SK-N-SH (cell line): ENCODE measurements at regions not wholly inside any gene's neighbourhood (a gene's known extent, or its start where the extent isn't known, plus 50 kb on each side); places are given as distances from the start of the nearest gene placed in this dataset.

ENCODE experiments used
- CTCF ChIA-PET: fragments of 300-600, 350-600 bp; formaldehyde crosslinking; extraction: SDS; loops from one replicate; lab custom pipeline; 2021; lab: Yijun Ruan, JAX
- POLR2A ChIA-PET: fragments of 350-600 bp; sonication (Branson Sonifier 250); formaldehyde crosslinking; extraction: SDS; loops from one replicate; lab custom pipeline; 2020; ENCODE audit warnings: antibody characterized with exemption, inconsistent platforms; lab: Yijun Ruan, JAX
- DNase-seq: peaks from one replicate; pipeline ENCODE4 v3.0.0; 2012
- H2AFZ ChIP-seq: fragments of 200-600 bp; sonication (generic); 2 replicates; pipeline ENCODE4 v1.8.1; 2016; ENCODE audit warnings: antibody characterized with exemption, mild to moderate bottlenecking, low read depth
- H3F3A ChIP-seq: fragments of 200-600 bp; sonication (generic); replicated peaks from 2 replicates; pipeline ENCODE3; 2016; ENCODE audit warnings: antibody characterized with exemption, mild to moderate bottlenecking; ENCODE audit not compliant: insufficient read depth
- H3K27ac ChIP-seq, 2 experiments: fragments of 200-500 bp in 1 of 2; fragments of 200-600 bp in 1 of 2; sonication (Bioruptor generic) in 1 of 2; sonication (generic), shearing (Covaris generic) in 1 of 2; 2 replicates each; pipeline versions ENCODE4 v1.5.1 to v1.6.1; 2014 to 2016; ENCODE audit warnings: low read depth in 2 of 2, inconsistent platforms in 1 of 2, low read length in 1 of 2, mild to moderate bottlenecking in 1 of 2, mixed read lengths in 1 of 2
- H3K27me3 ChIP-seq: fragments of 200-600 bp; sonication (generic), shearing (Covaris generic); 2 replicates; pipeline ENCODE4 v1.6.1; 2016; ENCODE audit warnings: mixed run types; ENCODE audit not compliant: insufficient read depth
- H3K36me3 ChIP-seq, 2 experiments: fragments of 200-500 bp in 1 of 2; fragments of 200-600 bp in 1 of 2; sonication (Bioruptor generic) in 1 of 2; sonication (generic) in 1 of 2; replicated peaks in 1 of 2; 2 replicates each; pipeline versions ENCODE3 to v1.5.1; 2014 to 2016; ENCODE audit warnings: low read length in 1 of 2, mild to moderate bottlenecking in 1 of 2; ENCODE audit not compliant: insufficient read depth in 2 of 2, control insufficient read depth in 1 of 2
- H3K4me1 ChIP-seq, 2 experiments: fragments of 200-500 bp in 1 of 2; fragments of 200-600 bp in 1 of 2; sonication (Bioruptor generic) in 1 of 2; sonication (generic), shearing (Covaris generic) in 1 of 2; 2 replicates each; pipeline versions ENCODE4 v1.5.1 to v1.6.1; 2014 to 2016; ENCODE audit warnings: low read depth in 1 of 2, low read length in 1 of 2, mixed run types in 1 of 2; ENCODE audit not compliant: insufficient read depth in 2 of 2, control insufficient read depth in 1 of 2
- H3K4me2 ChIP-seq: fragments of 200-600 bp; sonication (generic), shearing (Covaris generic); 2 replicates; pipeline ENCODE4 v1.6.1; 2017; ENCODE audit warnings: mixed run types
- H3K4me3 ChIP-seq, 2 experiments: fragments of 200-500 bp in 1 of 2; fragments of 200-600 bp in 1 of 2; sonication (Bioruptor generic) in 1 of 2; sonication (generic), shearing (Covaris generic) in 1 of 2; 2 replicates each; pipeline versions ENCODE4 v1.5.1 to v1.8.1; 2014 to 2016; ENCODE audit warnings: low read depth in 2 of 2, inconsistent platforms in 1 of 2, low read length in 1 of 2, mild to moderate bottlenecking in 1 of 2, mixed read lengths in 1 of 2, moderate library complexity in 1 of 2
- H3K79me2 ChIP-seq: fragments of 200-600 bp; sonication (generic); 2 replicates; pipeline ENCODE4 v1.8.1; 2017; ENCODE audit warnings: mild to moderate bottlenecking; ENCODE audit not compliant: insufficient read depth
- H3K9ac ChIP-seq: fragments of 200-600 bp; sonication (generic); 2 replicates; pipeline ENCODE4 v1.6.1; 2017; ENCODE audit warnings: mixed run types
- H3K9me2 ChIP-seq: fragments of 200-600 bp; sonication (generic); 2 replicates; pipeline ENCODE4 v1.6.1; 2017; ENCODE audit warnings: mixed run types
- H3K9me3 ChIP-seq: fragments of 200-600 bp; sonication (generic); 2 replicates; pipeline ENCODE4 v1.6.1; 2017; ENCODE audit warnings: mixed run types, mild to moderate bottlenecking, moderate library complexity
- H4K20me1 ChIP-seq: fragments of 200-600 bp; sonication (generic); 2 replicates; pipeline ENCODE4 v1.6.1; 2017; ENCODE audit warnings: mild to moderate bottlenecking, mixed run types; ENCODE audit not compliant: insufficient read depth
- ELF1 ChIP-seq: IDR thresholded peaks from 2 replicates; pipeline ENCODE4 v1.4.0; 2012
- EP300 ChIP-seq, 2 experiments: IDR thresholded peaks; 2 replicates each; pipeline versions ENCODE4 v1.4.0 to v1.6.1; 2012; ENCODE audit warnings: borderline replicate concordance in 1 of 2, low read depth in 1 of 2, low read length in 1 of 2
- EZH2phosphoT487 ChIP-seq: fragments of 200-600 bp; sonication (generic); IDR thresholded peaks from 2 replicates; pipeline ENCODE4 v1.6.1; 2017; ENCODE audit warnings: low read depth, mixed run types, mild to moderate bottlenecking, antibody characterized with exemption, moderate library complexity, borderline replicate concordance
- FOSL2 ChIP-seq: IDR thresholded peaks from 2 replicates; pipeline ENCODE4 v1.4.0; 2012; ENCODE audit warnings: low read depth, mild to moderate bottlenecking, moderate library complexity, borderline replicate concordance
- FOXM1 ChIP-seq: IDR thresholded peaks from 2 replicates; pipeline ENCODE4 v1.4.0; 2012; ENCODE audit warnings: low read depth, mild to moderate bottlenecking
- GABPA ChIP-seq: IDR thresholded peaks from 2 replicates; pipeline ENCODE4 v1.4.0; 2012; ENCODE audit warnings: low read depth, mild to moderate bottlenecking
- GATA2 ChIP-seq: sonication (generic); formaldehyde crosslinking; IDR thresholded peaks from 2 replicates; pipeline ENCODE4 v1.5.0; 2020; ENCODE audit warnings: mild to moderate bottlenecking, missing genetic modification reagents
- JUND ChIP-seq: IDR thresholded peaks from 2 replicates; pipeline ENCODE4 v1.4.0; 2012
- MXI1 ChIP-seq: IDR thresholded peaks from 2 replicates; pipeline ENCODE4 v1.6.1; 2012; ENCODE audit warnings: mild to moderate bottlenecking, low read depth, low read length, improper control_type of control experiment
- NRF1 ChIP-seq: IDR thresholded peaks from 2 replicates; pipeline ENCODE4 v1.6.1; 2012; ENCODE audit warnings: low read depth, mild to moderate bottlenecking, low read length
- RAD21 ChIP-seq: IDR thresholded peaks from 2 replicates; pipeline ENCODE4 v1.6.1; 2012; ENCODE audit warnings: mild to moderate bottlenecking, low read length
- RCOR1 ChIP-seq: fragments of 150-350 bp; IDR thresholded peaks from 2 replicates; pipeline ENCODE4 v1.6.1; 2017; ENCODE audit warnings: antibody characterized with exemption, low read length
- RFX5 ChIP-seq: IDR thresholded peaks from 2 replicates; pipeline ENCODE4 v1.6.1; 2012; ENCODE audit warnings: mild to moderate bottlenecking, improper control_type of control experiment, low read length
- RXRA ChIP-seq: IDR thresholded peaks from 2 replicates; pipeline ENCODE4 v1.4.0; 2012; ENCODE audit warnings: low read depth, mild to moderate bottlenecking, borderline replicate concordance
- SIN3A ChIP-seq: IDR thresholded peaks from 2 replicates; pipeline ENCODE4 v1.6.1; 2012; ENCODE audit warnings: low read depth, mild to moderate bottlenecking, low read length, moderate library complexity, borderline replicate concordance
- SMC3 ChIP-seq: IDR thresholded peaks from 2 replicates; pipeline ENCODE4 v1.6.1; 2012; ENCODE audit warnings: low read depth, low read length, improper control_type of control experiment
- TCF12 ChIP-seq: IDR thresholded peaks from 2 replicates; pipeline ENCODE4 v1.4.0; 2012
- TEAD4 ChIP-seq: IDR thresholded peaks from 2 replicates; pipeline ENCODE4 v1.4.0; 2012; ENCODE audit warnings: mild to moderate bottlenecking, borderline replicate concordance; ENCODE audit not compliant: insufficient read depth
- USF2 ChIP-seq: fragments of 150-350 bp; IDR thresholded peaks from 2 replicates; pipeline ENCODE4 v1.6.1; 2017; ENCODE audit warnings: antibody characterized with exemption, low read length, low read depth, borderline replicate concordance
- YY1 ChIP-seq: IDR thresholded peaks from 2 replicates; pipeline ENCODE4 v1.4.0; 2012; ENCODE audit warnings: low read depth, mild to moderate bottlenecking
- WGBS: methylation state at CpG from one replicate; pipeline ENCODE4 v1.1.6; 2017; ENCODE audit warnings: low lambda C conversion rate; 5-methylcytosine and 5-hydroxymethylcytosine counted together
- TF ChIP-seq, protein P1 (sequence below): IDR thresholded peaks from 2 replicates; pipeline ENCODE4 v1.4.0; 2012; ENCODE audit warnings: low read depth, borderline replicate concordance
- TF ChIP-seq, protein P2 (sequence below): IDR thresholded peaks from 2 replicates; pipeline ENCODE4 v1.4.0; 2012; ENCODE audit warnings: low read depth, borderline replicate concordance
- TF ChIP-seq, protein P3 (sequence below): IDR thresholded peaks from 2 replicates; pipeline ENCODE4 v1.4.0; 2012; ENCODE audit warnings: low read depth

DNA sequence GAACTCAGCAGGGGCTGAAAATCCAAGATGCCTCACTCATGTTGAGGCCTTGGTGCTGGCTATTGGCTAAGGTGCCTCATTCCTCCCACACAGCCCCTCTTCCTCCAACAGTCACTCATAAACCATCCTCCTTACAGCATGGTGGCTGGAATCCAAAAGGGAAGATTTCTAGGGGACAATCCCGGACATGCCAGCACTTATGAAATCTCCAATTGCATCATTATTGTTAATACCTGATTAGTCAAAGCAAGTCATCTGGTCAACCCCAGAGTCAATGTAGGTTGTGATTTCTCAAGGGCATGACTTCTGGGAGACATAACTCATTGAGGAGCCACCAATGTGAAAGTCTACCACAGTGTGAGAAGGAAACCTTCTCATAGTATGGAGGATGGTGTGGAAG lies 506.6 kb upstream of the NOX3 start:
- Histone ChIP-seq H3K27ac (no peak overlapping the region), H4K20me1 (no peaks in the 10 kb centered on the region), H3K36me3 (no peaks in the 10 kb centered on the region), H3K4me1 (no peaks in the 10 kb centered on the region), H3F3A (no peaks in the 10 kb centered on the region), H2AFZ (no peak overlapping the region), H3K9ac (no peak overlapping the region), H3K27me3 (no peaks in the 10 kb centered on the region), H3K9me3 (no peaks in the 10 kb centered on the region), H3K79me2 (no peaks in the 10 kb centered on the region), H3K4me2 (no peak overlapping the region), H3K4me3 (no peak overlapping the region), H3K9me2 (no peaks in the 10 kb centered on the region)
- ChIA-PET POLR2A (no interaction called here), CTCF (interaction anchor here (2.2 kb wide), 1 partner anchor 18 kb away, joined by 5 read pairs; no protein-coding TSS in a partner anchor)
- DNase-seq = no peak
- no peak for TF ChIP-seq MXI1
- no peak for TF ChIP-seq RAD21
- TF ChIP-seq TEAD4 = no peak
- no peak for TF ChIP-seq SMC3
- no peak for TF ChIP-seq FOSL2
- no peak for TF ChIP-seq USF2
- no peak for TF ChIP-seq GABPA
- no peak for TF ChIP-seq RCOR1
- TF ChIP-seq YY1 = no peak
- no peak for TF ChIP-seq JUND
- TF ChIP-seq GATA2 (CRISPR knock-in tag) = no peak
- TF ChIP-seq NRF1 = no peak
- TF ChIP-seq ELF1 = no peak
- TF ChIP-seq EP300 (IDR thresholded peaks at IDR 0.05; ENCODE audit: borderline replicate concordance in 1 of 2, low read depth in 1 of 2, low read length in 1 of 2) = no peak
- TF ChIP-seq, protein P1, sequence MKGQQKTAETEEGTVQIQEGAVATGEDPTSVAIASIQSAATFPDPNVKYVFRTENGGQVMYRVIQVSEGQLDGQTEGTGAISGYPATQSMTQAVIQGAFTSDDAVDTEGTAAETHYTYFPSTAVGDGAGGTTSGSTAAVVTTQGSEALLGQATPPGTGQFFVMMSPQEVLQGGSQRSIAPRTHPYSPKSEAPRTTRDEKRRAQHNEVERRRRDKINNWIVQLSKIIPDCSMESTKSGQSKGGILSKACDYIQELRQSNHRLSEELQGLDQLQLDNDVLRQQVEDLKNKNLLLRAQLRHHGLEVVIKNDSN = no peak
- TF ChIP-seq RXRA = no peak
- 53% methylated on average over 1 of the region's 1 CpG for WGBS

GRCh38 chr6:155959898-155960495 lies 504.4 kb upstream of the NOX3 start:
- H3K9ac ChIP-seq = no peak overlapping the region
- no peak overlapping the region for H3K27ac ChIP-seq
- no peak for DNase-seq
- no peaks in the 10 kb centered on the region for H3F3A ChIP-seq
- no peak overlapping the region for H3K4me2 ChIP-seq
- no peak overlapping the region for H3K4me3 ChIP-seq
- TF ChIP-seq, protein P1 = no peak
- TF ChIP-seq MXI1 (no peak), TCF12 (no peak), EZH2phosphoT487 (no peak), SIN3A (no peak), USF2 (no peak), RFX5 (no peak), RXRA (no peak), FOXM1 (no peak)
- TF ChIP-seq, protein P2, sequence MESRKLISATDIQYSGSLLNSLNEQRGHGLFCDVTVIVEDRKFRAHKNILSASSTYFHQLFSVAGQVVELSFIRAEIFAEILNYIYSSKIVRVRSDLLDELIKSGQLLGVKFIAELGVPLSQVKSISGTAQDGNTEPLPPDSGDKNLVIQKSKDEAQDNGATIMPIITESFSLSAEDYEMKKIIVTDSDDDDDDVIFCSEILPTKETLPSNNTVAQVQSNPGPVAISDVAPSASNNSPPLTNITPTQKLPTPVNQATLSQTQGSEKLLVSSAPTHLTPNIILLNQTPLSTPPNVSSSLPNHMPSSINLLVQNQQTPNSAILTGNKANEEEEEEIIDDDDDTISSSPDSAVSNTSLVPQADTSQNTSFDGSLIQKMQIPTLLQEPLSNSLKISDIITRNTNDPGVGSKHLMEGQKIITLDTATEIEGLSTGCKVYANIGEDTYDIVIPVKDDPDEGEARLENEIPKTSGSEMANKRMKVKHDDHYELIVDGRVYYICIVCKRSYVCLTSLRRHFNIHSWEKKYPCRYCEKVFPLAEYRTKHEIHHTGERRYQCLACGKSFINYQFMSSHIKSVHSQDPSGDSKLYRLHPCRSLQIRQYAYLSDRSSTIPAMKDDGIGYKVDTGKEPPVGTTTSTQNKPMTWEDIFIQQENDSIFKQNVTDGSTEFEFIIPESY = no peak
- TF ChIP-seq, protein P3, sequence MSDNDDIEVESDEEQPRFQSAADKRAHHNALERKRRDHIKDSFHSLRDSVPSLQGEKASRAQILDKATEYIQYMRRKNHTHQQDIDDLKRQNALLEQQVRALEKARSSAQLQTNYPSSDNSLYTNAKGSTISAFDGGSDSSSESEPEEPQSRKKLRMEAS = no peak
- H2AFZ ChIP-seq = no peak overlapping the region
- no peaks in the 10 kb centered on the region for H3K27me3 ChIP-seq
- no peaks in the 10 kb centered on the region for H3K79me2 ChIP-seq
- no peaks in the 10 kb centered on the region for H4K20me1 ChIP-seq
- no peaks in the 10 kb centered on the region for H3K9me2 ChIP-seq
- ChIA-PET POLR2A (no interaction called here), CTCF (no interaction called here)
- H3K9me3 ChIP-seq = no peaks in the 10 kb centered on the region
- H3K36me3 ChIP-seq = no peaks in the 10 kb centered on the region
- H3K4me1 ChIP-seq = no peaks in the 10 kb centered on the region
- WGBS = 73% methylated on average over 6 of the region's 6 CpGs
